ENCODE measurements at regions not wholly inside any gene's neighbourhood (a gene's known extent, or its start where the extent isn't known, plus 50 kb on each side); places are given as distances from the start of the nearest gene placed in this dataset.

GRCh38 chr6:168903613-168904345, 349.9 kb downstream of the THBS2 start:
- Histone ChIP-seq H2AFZ (replicated peaks; ENCODE audit: low read length, poor library complexity) (no peak overlapping the region), H3K4me1 (ENCODE audit: control insufficient read depth, insufficient read depth, low read length) (no peaks in the 10 kb centered on the region), H3K36me3 (ENCODE audit: control insufficient read depth, insufficient read depth, low read length) (no peaks in the 10 kb centered on the region), H4K8ac (ENCODE audit: low read depth in 2 of 2, low read length in 2 of 2) (no peak overlapping the region), H3K79me1 (ENCODE audit: low read depth in 1 of 2, low read length in 2 of 2) (no peaks in the 10 kb centered on the region), H2AK5ac (ENCODE audit: low read depth, low read length) (no peak overlapping the region), H3K23ac (ENCODE audit: low read depth, low read length) (no peak overlapping the region), H2BK5ac (ENCODE audit: low read depth, low read length, poor library complexity, severe bottlenecking) (no peak overlapping the region), H3K4me2 (ENCODE audit: low read depth, low read length) (no peak overlapping the region), H2AK9ac (replicated peaks; ENCODE audit: low read depth, low read length, poor library complexity) (no peak overlapping the region), H3K18ac (ENCODE audit: low read depth, low read length) (no peak overlapping the region), H2BK15ac (ENCODE audit: low read depth, low read length) (no peak overlapping the region), H3K9ac (ENCODE audit: low read depth, low read length) (no peak overlapping the region), H2BK120ac (ENCODE audit: low read depth, low read length) (no peak overlapping the region), H4K91ac (ENCODE audit: insufficient read depth, low read depth, low read length) (no peak overlapping the region), H3K9me3 (ENCODE audit: control insufficient read depth, insufficient read depth, low read length) (no peaks in the 10 kb centered on the region), H3K14ac (replicated peaks; ENCODE audit: low read depth, low read length) (no peak overlapping the region), H2BK20ac (ENCODE audit: low read depth, low read length) (no peak overlapping the region), H3K56ac (ENCODE audit: extremely low read depth, insufficient read depth, low read length) (no peak overlapping the region), H3K9me1 (ENCODE audit: insufficient read depth, low read length) (no peaks in the 10 kb centered on the region), H3K4ac (ENCODE audit: low read depth, low read length) (no peak overlapping the region), H4K20me1 (ENCODE audit: insufficient read depth, low read length) (no peaks in the 10 kb centered on the region), H3K27me3 (ENCODE audit: control insufficient read depth, insufficient read depth, low read length) (peaks cover 2% of the 10 kb centered on the region; the same call in 1 of the 2 replicates), H4K5ac (ENCODE audit: low read depth, low read length) (no peak overlapping the region), H3K27ac (ENCODE audit: insufficient read depth, low read length) (no peak overlapping the region), H3K4me3 (ENCODE audit: insufficient read depth, low read depth, low read length) (no peak overlapping the region)
- dilution Hi-C loops (cut with HindIII; ENCODE audit: low sequenced_read_pairs, unreplicated experiment) (no loop called here), in situ Hi-C loops (cut with MboI; ENCODE audit: low sequenced_read_pairs) (no loop called here), intact Hi-C loops (cut with micrococcal nuclease) (no loop called here)
- TF ChIP-seq RAD21 (IDR thresholded peaks at IDR 0.05; ENCODE audit: low read length) (no peak), RFX5 (IDR thresholded peaks at IDR 0.05; ENCODE audit: low read depth, low read length) (no peak), USF2 (IDR thresholded peaks at IDR 0.05; ENCODE audit: low read depth, low read length) (no peak)
- 95% methylated on average over 3 of the region's 17 CpGs; no CpG with 5 or more reads in 1 of the 2 experiments for WGBS, 2 experiments (ENCODE audit: extremely low coverage in 2 of 2, insufficient read length in 1 of 2)
- ATAC-seq (ENCODE audit: low read depth) (no peak), DNase-seq (no peak)
- no TSS peak for BruUV-seq (replicated peaks)
- CTCF ChIA-PET = interaction anchor here (0.6 kb wide), 1 partner anchor 467 kb away, joined by 3 read pairs; no protein-coding TSS in a partner anchor
- POLR2A ChIA-PET (ENCODE audit: unreplicated experiment) = no interaction called here
